ENCODE measurements at regions not wholly inside any gene's neighbourhood (a gene's known extent, or its start where the extent isn't known, plus 50 kb on each side); places are given as distances from the start of the nearest gene placed in this dataset.
"Not testable (repeated sequence)": the region's sequence is repeated elsewhere in the genome, so short reads cannot be mapped to it uniquely, and the experiment has no call there.

DNA sequence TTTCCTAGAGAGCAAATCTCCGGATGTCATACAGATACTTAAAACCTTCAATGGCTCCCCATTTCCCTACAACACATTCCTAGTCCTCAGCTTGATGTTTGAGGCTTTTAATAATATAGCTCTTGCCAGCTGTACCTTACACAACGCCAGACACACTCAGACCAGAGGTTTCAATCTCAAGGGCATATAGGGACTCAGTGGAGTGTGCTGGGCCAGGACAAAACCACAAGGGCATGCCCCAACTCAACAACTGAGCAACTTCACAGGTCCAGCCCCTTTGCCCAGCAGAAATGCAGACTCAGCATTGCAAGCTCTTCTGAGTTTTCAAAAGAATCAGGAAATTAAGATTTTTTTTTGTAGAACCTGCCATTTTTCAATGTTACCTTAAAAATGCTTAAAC is 95.4 kb upstream of the RRN3 start:
- H3K4me3 ChIP-seq (replicated peaks in 1 of 3; ENCODE audit: low read depth in 2 of 3, low read length in 3 of 3); H3K4me3 Mint-ChIP-seq; intact Hi-C loops (cut with micrococcal nuclease); H3K9ac ChIP-seq (ENCODE audit: insufficient read depth, low read length, poor library complexity, severe bottlenecking); H2AFZ ChIP-seq (ENCODE audit: insufficient read depth, low read depth, low read length, poor library complexity, severe bottlenecking); H3K4me1 ChIP-seq (ENCODE audit: control insufficient read depth in 1 of 2, insufficient read depth in 2 of 2, low read length in 2 of 2); H3K27ac Mint-ChIP-seq; H3K4me2 ChIP-seq (replicated peaks; ENCODE audit: extremely low read depth, low read length, poor library complexity, severe bottlenecking); H3K36me3 ChIP-seq (replicated peaks in 1 of 2; ENCODE audit: control insufficient read depth in 1 of 2, insufficient read depth in 2 of 2, low read length in 2 of 2); H3K79me2 ChIP-seq (ENCODE audit: insufficient read depth, low read length); H3K36me3 Mint-ChIP-seq; H3K9me3 ChIP-seq (replicated peaks in 1 of 2; ENCODE audit: control insufficient read depth in 1 of 2, insufficient read depth in 1 of 2, low read length in 2 of 2); DNase-seq; H3K4me1 Mint-ChIP-seq; H3K9me3 Mint-ChIP-seq; H3K27ac ChIP-seq (ENCODE audit: low read depth in 1 of 2, low read length in 2 of 2); H3K27me3 ChIP-seq (ENCODE audit: control insufficient read depth in 2 of 2, insufficient read depth in 2 of 2, low read length in 2 of 2); H4K20me1 ChIP-seq (ENCODE audit: insufficient read depth, low read length); H3K27me3 Mint-ChIP-seq (ENCODE audit: low read depth in 3 of 3): not testable (repeated sequence)
- WGBS (ENCODE audit: insufficient coverage) = no CpG with 5 or more reads among the region's 2 CpGs
